Hepatocyte (in vitro differentiated cells): ENCODE measurements at regions not wholly inside any gene's neighbourhood (a gene's known extent, or its start where the extent isn't known, plus 50 kb on each side); places are given as distances from the start of the nearest gene placed in this dataset.

Experiments used
- CTCF ChIP-seq: fragments of 200-600 bp; sonication (generic); IDR thresholded peaks from 2 replicates; pipeline ENCODE4 v1.5.1; 2016; ENCODE audit warnings: antibody characterized with exemption, mild to moderate bottlenecking; ENCODE audit not compliant: poor library complexity
- EZH2 ChIP-seq: fragments of 200-600 bp; sonication (generic); IDR thresholded peaks from 2 replicates; pipeline ENCODE4 v1.6.1; 2016; ENCODE audit warnings: antibody characterized with exemption, mild to moderate bottlenecking, borderline replicate concordance
- EZH2phosphoT487 ChIP-seq: fragments of 200-600 bp; sonication (generic); IDR thresholded peaks from one replicate; pipeline ENCODE4 v1.6.1; 2018; ENCODE audit warnings: antibody characterized with exemption, mild to moderate bottlenecking, low read depth, moderate library complexity; ENCODE audit not compliant: unreplicated experiment, severe bottlenecking

- TF ChIP-seq CTCF (no peak), EZH2phosphoT487 (no peak), EZH2 (no peak)
Measured at GRCh38 chr1:239239529-239239928, 146.8 kb upstream of the CHRM3 start.
